ENCODE measurements at regions not wholly inside any gene's neighbourhood (a gene's known extent, or its start where the extent isn't known, plus 50 kb on each side); places are given as distances from the start of the nearest gene placed in this dataset.

DNA sequence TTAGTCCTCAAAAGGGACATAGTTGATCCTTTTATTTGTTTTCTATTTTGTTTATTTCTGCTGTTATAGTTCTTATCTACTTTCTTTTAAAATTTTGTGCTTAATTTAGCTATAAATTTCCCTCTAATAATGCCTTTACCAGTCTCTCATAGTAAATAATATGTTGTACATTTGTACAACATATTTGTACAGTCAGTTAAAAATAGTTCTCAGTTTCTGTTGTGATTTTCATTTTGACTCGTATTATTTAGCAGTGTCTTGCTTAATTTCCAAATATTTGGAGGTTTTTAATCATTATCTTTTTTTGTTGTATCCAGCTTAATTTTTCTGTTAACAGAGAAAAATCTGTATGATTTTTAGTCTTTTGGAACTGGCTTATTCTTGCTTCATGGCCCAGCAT is 443.6 kb upstream of the TRIB2 start:
- ATAC-seq (no peak), DNase-seq (no peak)
- intact Hi-C loops (cut with DNase I), result no loop called here

DNA sequence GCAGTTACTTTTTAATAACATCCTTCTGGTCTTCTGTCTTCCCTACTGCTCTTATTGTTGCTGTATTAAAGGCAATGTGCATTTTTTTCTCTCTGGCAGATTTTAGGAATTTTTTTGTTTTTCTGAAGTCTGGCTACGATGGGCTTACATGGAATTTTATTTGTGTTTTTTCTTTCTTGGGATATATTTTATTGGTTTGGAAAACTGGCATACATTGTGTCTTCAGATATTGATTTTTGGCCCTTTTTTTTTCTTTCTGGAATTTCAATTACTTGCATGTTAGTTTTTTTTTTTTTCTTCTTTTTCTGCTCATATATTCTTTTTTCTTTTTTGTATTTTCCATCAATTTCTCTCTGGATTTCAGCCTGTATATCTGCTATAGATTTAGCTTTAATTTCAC is 442.1 kb upstream of the TRIB2 start:
- intact Hi-C loops (cut with DNase I), result no loop called here
- no peak for ATAC-seq
- DNase-seq, result no peak

DNA sequence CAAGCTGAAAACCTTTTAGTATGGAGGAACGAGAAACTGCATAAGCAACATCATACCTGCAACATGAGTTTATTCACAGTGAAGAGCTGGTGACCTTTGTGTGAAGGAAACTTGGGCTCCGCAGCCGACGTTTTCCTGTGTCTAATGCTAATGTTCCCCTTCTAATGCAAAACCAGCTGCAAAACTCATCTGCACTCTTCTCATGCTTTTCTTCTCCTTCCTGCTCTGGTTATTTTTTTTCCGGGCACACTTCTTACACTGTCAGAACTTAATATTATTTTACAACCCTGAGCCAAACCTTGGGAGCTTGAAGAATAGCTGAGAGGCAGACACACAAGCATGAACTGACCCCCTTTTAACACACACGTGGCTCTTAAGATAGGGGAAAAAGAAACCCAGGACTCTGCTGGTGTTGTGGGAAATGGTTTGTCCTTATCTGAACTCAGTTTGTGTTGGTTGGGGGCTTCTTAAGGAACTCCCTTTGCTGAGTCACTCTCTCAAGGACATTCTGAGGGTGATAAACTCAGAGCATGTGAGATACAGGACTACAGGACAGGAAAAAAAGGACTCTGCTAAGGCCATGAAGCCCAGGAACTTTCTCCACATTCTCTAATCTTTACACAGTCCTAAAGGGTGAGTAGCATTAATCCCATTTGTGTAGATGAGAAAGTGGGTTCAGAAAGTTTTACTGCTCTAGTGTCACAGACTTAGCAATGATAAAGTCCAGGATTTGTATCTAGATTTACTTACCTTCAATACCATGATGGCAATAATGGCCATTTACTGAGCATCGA is 439.3 kb upstream of the TRIB2 start:
- no peak for ATAC-seq
- intact Hi-C loops (cut with DNase I), result no loop called here
- DNase-seq, result no peak

DNA sequence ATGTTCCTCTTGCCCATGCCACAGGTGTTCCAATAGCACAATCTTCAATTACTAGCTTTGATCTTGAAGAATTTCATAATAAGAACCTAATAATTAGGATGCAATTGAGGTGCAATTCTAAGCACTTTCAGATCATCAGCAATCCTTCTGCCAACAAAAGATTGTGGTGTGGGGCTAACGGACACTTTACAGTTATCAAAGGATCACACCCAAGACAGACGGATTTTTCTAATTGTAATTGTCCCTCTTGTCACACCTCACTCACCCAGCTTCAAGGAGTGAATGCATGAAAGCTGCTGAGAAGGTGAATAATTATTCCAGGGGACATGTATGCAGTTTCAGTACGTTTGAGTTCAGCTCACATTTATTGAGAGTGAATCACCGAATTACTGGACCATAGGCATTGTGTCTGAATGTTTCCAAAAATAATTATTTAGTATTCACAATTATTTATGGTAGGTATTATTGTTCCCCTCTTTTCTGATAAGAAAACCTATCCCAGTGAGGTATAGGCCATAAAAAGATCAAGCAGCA is 438.5 kb upstream of the TRIB2 start:
- ATAC-seq, result no peak
- DNase-seq, result no peak
- intact Hi-C loops (cut with DNase I), result no loop called here

DNA sequence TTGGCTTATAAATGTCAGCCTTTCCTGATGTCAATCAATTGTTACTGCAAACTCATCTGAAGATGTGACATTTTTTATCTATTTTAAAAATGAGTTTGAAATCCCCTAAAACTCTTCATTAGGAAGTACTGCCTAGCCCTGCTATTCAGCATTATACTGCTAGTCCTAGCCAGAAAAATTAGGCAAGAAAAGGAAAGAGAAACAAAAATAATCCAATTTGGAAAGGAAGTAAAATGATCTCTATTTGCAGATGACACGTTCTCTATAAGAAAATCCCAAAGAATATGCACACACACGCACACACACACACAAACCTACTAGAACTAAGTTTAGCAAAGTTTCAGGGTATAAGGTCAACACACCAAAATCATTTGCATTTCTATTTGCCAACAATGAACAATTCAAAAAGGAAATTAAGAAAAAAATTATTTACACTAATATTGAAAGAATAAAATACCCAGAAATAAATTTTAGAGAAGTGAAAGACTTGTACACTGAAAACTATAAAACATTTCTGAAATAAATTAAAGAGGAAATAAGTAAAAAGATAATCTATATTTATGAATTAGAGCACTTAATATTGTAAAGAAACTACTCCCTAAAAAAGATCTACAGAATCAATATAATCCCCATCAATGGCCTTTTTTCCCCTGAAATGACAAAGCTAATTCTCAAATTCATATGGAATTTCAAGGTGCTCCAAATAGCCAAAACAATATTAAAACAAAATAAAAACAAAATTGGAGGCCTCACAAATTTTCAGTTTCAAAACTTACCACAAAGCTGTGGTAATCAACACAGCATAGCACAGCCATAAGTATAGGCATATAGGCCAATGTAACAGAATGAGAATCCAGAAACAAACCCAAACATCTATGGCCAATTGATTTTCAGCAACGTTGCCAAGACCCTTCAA is 433.7 kb upstream of the TRIB2 start:
- ATAC-seq (no peak), DNase-seq (no peak)
- intact Hi-C loops (cut with DNase I), result no loop called here

DNA sequence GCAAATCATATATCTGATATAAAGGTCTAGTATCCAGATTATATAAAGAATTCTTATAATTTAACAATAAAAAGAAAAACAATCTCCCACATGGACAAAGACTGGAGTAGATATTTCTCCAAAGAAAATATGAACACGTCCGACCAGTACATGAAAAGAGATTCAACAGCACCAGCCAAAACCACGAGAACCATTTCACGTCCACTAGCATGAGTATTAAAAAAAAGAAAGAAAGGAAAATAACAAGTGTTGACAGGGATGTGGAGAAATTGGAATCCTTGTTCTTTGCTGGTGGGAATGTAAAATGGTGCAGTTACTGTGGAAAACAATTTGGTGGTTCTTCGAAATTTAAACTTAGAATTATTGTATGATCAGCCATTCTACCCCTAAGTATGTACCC is 432.7 kb upstream of the TRIB2 start:
- intact Hi-C loops (cut with DNase I), result no loop called here
- DNase-seq, result no peak
- no peak for ATAC-seq

DNA sequence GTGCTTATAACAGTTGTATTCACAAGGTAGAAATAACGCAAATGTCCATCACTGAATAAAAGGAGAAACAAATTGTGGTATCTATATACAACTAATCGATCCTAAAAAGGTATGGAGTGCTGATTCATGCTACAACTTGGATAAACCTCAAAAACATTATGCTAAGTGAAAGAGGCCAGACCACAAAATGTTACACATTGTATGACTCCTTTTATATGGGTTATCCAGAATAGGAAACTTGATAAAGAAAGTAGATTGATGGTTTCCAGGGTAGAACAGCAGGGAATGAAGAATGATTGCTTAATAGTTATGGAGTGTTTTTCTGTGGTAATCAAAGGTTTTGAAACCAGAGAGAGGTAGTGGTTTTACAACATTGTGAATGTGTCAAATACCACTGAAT is 432.2 kb upstream of the TRIB2 start:
- intact Hi-C loops (cut with DNase I), result no loop called here
- no peak for DNase-seq
- ATAC-seq, result no peak

DNA sequence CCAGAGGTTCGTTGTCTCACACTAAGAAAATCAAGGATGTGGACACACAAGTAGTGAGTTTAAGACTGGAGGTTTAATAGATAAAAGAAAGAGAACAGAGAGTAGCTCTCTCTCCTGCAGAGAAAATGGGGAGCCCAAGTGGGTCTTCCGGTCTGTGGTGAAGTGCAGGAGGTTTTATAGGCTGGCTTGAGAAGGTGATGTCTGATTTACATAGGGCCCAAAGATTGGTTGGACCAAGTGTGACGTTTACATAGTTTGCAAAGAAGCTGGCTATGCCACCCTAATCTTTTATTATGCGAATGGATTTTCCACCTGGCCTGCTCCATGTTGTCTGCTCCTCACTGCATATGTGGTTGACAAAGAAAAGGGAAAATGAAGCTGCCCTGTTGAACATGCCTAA is 430.4 kb upstream of the TRIB2 start:
- no peak for DNase-seq
- intact Hi-C loops (cut with DNase I), result no loop called here
- no peak for ATAC-seq

DNA sequence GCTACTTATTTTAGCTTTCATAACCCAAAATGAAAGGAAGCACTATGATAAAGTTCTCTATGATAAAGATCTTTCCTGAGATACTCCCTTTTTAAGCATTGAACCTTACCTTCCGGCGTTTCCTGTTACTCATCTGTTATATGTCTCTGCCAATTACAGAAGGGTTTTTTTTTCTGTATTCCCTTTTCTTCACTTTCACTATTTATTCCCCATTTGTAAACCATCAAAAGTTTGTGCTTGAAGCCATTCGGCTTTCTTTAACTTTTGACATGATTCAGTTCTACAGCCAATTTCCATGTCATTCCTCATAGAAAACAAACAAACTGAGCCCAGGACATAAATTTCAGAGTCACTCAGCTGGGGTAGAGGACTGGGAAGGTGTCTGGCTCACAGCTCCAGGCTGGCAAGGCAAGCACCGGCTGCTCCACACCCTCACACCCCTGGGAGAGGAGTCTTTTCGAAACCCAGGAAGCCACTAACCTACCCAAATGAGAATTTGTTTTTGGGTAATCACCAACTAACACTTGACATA is 429.4 kb upstream of the TRIB2 start:
- intact Hi-C loops (cut with DNase I), result no loop called here
- DNase-seq, result no peak
- ATAC-seq, result peak in 1 of 2 donors; percentile 58

DNA sequence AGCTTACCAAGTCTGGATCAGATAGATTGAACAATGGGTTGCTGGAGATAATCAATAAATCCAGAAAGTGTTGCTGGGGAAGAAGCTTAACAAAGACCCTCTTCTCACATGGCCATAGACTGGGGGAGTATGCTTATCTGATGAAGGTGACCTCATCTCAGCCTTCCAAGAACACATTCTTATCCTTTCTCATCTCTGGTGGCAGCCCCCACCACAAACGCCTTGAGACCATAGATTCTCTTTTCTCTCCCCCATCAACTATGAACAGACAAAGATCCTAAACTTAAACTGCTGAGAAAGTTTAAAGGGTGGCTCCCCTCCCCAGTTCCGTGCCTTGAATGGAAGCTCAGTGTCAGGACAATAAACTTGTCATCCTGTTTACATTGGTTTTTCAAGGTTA is 428.7 kb upstream of the TRIB2 start:
- no peak for ATAC-seq
- DNase-seq, result no peak
- intact Hi-C loops (cut with DNase I), result no loop called here

DNA sequence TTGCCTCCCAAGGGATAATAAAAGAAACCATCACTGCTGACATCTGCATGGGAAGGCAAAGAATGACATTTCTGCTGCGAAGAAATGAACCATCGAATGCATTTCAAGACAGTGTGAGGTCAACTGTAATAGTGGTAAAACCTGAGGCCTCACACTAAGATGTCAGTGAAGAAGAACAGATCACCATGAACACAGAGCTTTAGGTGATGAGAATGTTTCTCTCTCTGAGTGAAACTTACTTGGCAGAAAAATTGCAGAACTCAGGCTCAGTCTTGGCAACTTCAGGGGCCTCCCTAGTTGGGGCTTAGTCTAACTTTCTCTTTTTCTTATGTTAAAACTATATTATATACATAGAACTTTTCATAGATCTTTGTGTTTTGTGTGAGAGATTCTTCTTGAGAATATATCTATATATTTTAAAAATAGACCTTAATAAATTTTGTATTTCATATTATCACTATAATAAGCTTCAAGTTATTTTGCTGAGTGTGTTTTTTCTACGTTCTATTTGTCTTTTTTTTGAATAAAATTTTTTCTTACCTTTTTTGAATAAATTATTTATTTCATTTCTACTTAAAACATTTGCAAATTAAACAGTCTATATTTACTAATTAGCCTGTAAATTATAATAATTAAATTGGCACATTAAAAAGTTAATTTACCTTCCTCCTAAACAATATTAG is 427.5 kb upstream of the TRIB2 start:
- intact Hi-C loops (cut with DNase I), result no loop called here
- ATAC-seq (no peak), DNase-seq (no peak)

DNA sequence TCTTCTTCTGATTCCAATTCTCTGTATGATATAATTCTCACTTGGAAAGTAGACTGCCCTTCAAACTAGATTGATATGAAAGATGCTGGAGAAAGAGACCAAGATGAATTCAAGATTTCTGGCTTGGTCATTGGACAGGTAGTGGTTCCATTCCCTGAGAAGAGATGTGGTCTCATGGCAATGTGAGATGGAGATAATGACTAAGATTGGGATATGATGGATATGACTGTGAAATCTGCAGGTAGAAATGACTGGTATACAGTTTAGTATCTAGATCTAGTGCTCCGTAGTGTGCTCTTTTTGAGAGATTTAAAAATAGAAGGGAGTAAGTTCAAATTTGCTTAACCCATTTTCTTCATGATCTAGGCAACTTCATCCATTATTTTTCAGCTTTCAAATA is 425.4 kb upstream of the TRIB2 start:
- ATAC-seq (no peak), DNase-seq (no peak)
- intact Hi-C loops (cut with DNase I), result no loop called here

DNA sequence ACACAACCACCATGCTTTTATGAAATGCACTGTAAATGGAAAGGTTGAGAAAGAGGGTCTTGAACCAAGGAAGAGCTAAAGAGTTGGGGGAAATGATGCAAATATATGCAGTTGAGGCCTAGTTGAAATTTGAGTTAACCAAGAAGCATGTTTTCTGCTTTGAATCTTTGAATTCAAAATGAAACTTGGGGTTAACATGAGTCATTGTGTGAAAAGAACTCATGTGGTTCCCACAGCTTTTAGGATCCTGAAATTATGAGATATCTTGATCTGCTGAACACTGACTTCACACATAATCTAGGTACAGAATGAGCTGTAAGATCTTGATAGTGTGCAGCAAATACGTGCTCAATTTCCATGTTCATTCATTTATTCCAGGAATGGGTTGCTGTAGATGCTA is 422.9 kb upstream of the TRIB2 start:
- intact Hi-C loops (cut with DNase I), result no loop called here
- no peak for ATAC-seq
- no peak for DNase-seq

DNA sequence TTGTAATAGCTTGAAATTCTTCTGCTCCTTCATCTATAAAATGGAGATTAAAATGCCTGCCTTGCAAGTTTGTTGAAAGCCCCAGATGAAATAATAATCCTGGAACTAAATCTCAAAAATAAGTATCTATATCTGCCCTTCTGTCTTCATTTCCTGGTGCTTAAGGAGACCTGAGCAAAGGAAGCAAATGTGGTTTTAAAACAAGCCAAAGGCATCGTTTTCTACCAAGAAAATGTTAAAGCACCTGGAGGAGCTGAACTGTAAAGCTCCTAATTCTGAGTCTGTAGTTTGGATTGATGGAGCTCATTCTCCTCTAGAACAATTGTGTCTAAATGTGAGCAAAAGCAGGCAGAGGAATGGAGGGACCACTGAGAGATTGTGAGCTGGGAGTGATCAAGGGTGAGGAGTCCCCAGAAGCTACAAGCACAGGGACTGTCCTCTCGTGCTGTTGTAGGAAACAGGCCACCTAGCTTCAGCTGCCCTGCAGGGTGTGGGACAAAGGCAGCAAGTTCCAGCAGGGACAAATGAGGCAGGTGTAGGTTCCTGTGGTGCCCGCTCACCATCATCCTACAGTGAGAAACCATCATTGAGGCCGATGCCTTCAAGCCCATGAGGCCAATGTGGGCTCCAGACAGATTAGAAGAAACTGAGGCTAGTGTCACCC is 420.7 kb upstream of the TRIB2 start:
- DNase-seq (no peak), ATAC-seq (no peak)
- intact Hi-C loops (cut with DNase I), result no loop called here

DNA sequence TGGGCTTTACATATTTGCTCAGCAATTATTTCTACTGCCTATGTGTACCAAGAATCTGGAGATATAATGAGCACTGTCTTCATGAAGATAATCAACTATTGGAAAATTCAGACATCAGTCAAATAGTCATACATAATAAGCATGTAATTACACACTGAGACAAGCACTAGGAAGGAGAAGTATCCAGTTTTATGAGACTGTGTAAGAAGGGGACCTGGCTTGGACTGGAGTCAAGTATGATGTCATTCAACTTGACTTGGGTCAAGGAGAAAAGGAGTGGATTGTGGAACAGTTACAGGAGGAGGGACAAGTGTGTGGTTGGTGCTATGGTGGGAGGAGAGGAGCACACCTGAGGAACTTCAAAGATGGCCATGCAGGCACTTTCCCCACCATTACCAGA is 419.8 kb upstream of the TRIB2 start:
- intact Hi-C loops (cut with DNase I), result no loop called here
- no peak for DNase-seq
- ATAC-seq, result no peak

DNA sequence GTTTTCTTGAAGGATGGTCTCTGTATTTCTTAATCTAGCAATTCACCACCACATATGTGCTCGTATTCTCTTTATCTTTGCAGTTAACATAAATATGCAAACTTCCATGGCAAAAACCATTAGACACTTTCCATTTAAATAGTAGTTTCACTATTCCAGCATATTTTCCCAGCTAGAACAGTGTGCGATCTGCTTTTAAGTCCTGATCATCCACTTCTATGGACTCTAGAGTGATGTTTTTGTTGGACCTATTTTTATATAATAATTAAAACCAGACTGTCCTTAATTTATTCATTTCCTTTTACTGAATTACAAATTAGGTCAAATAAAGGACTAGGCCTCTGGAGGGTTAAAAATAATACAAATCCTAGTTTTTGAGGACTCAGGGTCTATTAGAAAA is 418.4 kb upstream of the TRIB2 start:
- intact Hi-C loops (cut with DNase I), result no loop called here
- no peak for ATAC-seq
- DNase-seq, result no peak

DNA sequence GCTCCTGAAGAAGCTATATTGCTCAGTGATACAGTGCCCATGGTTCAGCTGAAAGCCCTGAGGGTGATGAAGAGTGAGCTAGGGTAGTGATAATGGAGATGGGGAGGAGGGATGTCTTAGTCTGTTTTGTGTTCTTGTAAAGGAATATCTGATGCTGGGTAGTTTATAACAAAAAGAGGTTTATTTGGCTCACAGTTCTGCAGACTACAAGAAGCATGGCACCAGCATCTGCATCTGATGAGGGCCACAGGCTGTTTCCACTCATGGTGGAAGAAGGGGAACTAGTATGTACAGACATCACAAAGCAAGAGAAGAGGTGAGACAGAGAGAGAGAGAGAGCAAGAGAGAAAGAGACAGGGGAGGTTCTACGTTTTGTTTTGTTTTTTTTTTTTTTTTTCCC is 417.3 kb upstream of the TRIB2 start:
- ATAC-seq, result no peak
- no peak for DNase-seq
- intact Hi-C loops (cut with DNase I), result no loop called here

DNA sequence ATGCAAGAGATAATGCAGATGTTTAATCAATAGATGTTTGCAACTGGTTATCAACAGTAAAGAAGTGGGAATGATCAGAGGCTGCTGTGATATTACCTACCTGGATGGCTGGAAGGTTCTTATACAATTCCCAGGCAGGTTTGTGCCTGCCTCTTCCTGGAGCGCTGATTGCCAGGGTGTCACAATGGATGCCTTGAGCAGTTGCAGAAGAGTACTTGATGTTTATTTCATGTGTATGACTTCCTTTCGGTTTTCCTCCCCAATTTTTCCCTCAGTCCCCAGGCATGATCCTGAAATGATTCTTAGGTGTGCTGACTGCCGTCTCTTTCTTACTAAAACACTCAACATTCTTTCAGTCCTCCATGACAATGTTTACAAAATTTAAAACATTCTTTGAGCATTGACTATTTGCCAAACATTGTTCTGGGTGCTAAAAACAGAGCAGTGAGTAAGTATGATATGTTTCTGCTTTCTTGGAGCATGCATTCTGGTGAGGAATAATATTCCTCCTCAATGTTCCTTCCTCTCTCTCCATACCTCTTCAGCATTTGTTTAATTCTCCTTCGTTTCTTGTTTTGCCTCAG is 416.6 kb upstream of the TRIB2 start:
- intact Hi-C loops (cut with DNase I), result no loop called here
- ATAC-seq, result no peak

DNA sequence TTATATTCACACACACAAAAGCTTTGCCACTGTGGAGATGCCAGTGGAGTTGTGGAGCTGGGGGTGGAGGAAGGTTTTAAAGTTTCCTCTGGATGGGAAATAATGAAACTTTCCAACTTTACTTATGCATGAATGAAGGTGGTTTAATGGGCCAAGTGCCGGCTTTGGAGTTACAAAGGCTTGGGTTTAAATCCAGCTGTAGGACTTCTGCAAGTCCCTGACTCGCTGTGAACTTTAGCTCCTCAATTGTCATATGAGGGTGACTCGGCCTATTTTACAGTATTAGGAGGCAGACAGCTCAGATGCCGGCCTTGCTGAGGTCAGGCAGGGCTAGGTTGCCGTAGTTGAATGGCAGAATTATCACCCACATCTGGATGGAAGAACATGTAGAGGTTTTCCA is 415.8 kb upstream of the TRIB2 start:
- DNase-seq (no peak), ATAC-seq (no peak)
- intact Hi-C loops (cut with DNase I), result no loop called here

More for the DNA sequence above, 416.6 kb upstream of the TRIB2 start:
- DNase-seq, result no peak
